ENCODE measurements at regions not wholly inside any gene's neighbourhood (a gene's known extent, or its start where the extent isn't known, plus 50 kb on each side); places are given as distances from the start of the nearest gene placed in this dataset.

- peaks cover 4% of the 10 kb centered on the region; the same call in 1 of the 2 replicates for H3K27me3 Mint-ChIP-seq (ENCODE audit: low read depth)
- H3T11ph ChIP-seq (ENCODE audit: low read length), result no peak overlapping the region
- no peaks in the 10 kb centered on the region for H3K23me2 ChIP-seq (ENCODE audit: insufficient read length, low read depth, low read length, poor library complexity, severe bottlenecking)
- no peak overlapping the region for H3K23ac ChIP-seq (ENCODE audit: insufficient read length, low read depth, low read length)
- H4K8ac ChIP-seq (replicated peaks; ENCODE audit: insufficient read length, low read depth, low read length), result no peak overlapping the region
- H3K36me3 Mint-ChIP-seq (ENCODE audit: insufficient read depth in 1 of 3, low read depth in 3 of 3), result peaks cover 0 to 5% (median 2%) of the 10 kb centered on the region in 3 experiments; a peak in 3 of 7 replicates
- no peak overlapping the region for H3K14ac ChIP-seq (ENCODE audit: insufficient read depth, low read length)
- no peak overlapping the region for H3K4me3 Mint-ChIP-seq
- H3K27ac ChIP-seq (ENCODE audit: insufficient read length, low read depth, low read length), result peak overlapping the region; percentile 34
- H3K79me1 ChIP-seq (ENCODE audit: insufficient read depth, low read depth, low read length, poor library complexity, severe bottlenecking), result no peaks in the 10 kb centered on the region
- H4K20me1 ChIP-seq (ENCODE audit: control insufficient read depth, insufficient read depth, insufficient read length), result no peaks in the 10 kb centered on the region
- no peak overlapping the region for H3K56ac ChIP-seq (ENCODE audit: insufficient read length, low read depth, low read length)
- peaks cover 63 to 68% of the 10 kb centered on the region in 2 experiments for H3K4me1 Mint-ChIP-seq
- DNase-seq, result no peak
- no peak overlapping the region for H4K5ac ChIP-seq (ENCODE audit: insufficient read length, low read depth, low read length)
- H3K4me2 ChIP-seq (ENCODE audit: insufficient read depth, insufficient read length, low read length), result peak overlapping the region; percentile 3
- no peak overlapping the region for H3K18ac ChIP-seq (ENCODE audit: insufficient read length, low read depth, low read length)
- H3K27me3 ChIP-seq (ENCODE audit: insufficient read depth, low read length), result no peaks in the 10 kb centered on the region
- H3K4me1 ChIP-seq (ENCODE audit: insufficient read depth, low read length), result peaks cover 30% of the 10 kb centered on the region; the same call in 1 of the 2 replicates
- H3K9me3 Mint-ChIP-seq, result no peaks in the 10 kb centered on the region; a peak in 3 of 5 replicates
- TF ChIP-seq CTCF (conservative IDR thresholded peaks at IDR 0.05), result no peak
- H2AFZ ChIP-seq (ENCODE audit: low read length), result no peak overlapping the region
- H2AK5ac ChIP-seq (ENCODE audit: insufficient read length, low read length), result no peak overlapping the region
- H3K27ac Mint-ChIP-seq, result peak overlapping the region in 2 of 3 experiments; percentile 36 to 94; a peak in 3 of 7 replicates
- H3K79me2 ChIP-seq (ENCODE audit: insufficient read depth, low read length), result no peaks in the 10 kb centered on the region
- no peak overlapping the region for H2BK120ac ChIP-seq (ENCODE audit: low read depth, low read length, poor library complexity, severe bottlenecking)
- no peaks in the 10 kb centered on the region for H3K9me3 ChIP-seq (ENCODE audit: control insufficient read depth, low read depth, low read length)
- H3K4ac ChIP-seq (ENCODE audit: low read depth, low read length), result no peak overlapping the region
- no peak overlapping the region for H2BK5ac ChIP-seq (ENCODE audit: insufficient read length, low read length)
- WGBS (ENCODE audit: extremely low coverage, insufficient read length, low lambda C conversion rate), result no CpG with 5 or more reads among the region's 4 CpGs
- H3K9ac ChIP-seq (ENCODE audit: extremely low read depth, insufficient read length, low read length), result no peak overlapping the region
- H2BK20ac ChIP-seq (ENCODE audit: low read depth, low read length, poor library complexity, severe bottlenecking), result no peak overlapping the region
- H2BK12ac ChIP-seq (ENCODE audit: insufficient read length, low read depth, low read length), result no peak overlapping the region
- H4K91ac ChIP-seq (ENCODE audit: insufficient read length, low read depth, low read length), result no peak overlapping the region
- H2BK15ac ChIP-seq (ENCODE audit: low read depth, low read length), result no peak overlapping the region
These were observed 130.9 kb downstream of the TBX5 start for GRCh38 chr12:114275086-114275485.
